Panc1 (cell line): ENCODE measurements at regions not wholly inside any gene's neighbourhood (a gene's known extent, or its start where the extent isn't known, plus 50 kb on each side); places are given as distances from the start of the nearest gene placed in this dataset.

ENCODE experiments used
- ATAC-seq: fragments of 200-7000 bp; cut with Tn5 transposase; 2 replicates; pipeline ENCODE4 v1.9.1; 2020; ENCODE audit warnings: mild to moderate bottlenecking, moderate library complexity
- BruUV-seq: library from RNA; stranded (reverse); fragments of 400-500 nt; replicated peaks from 2 replicates; lab custom pipeline; 2021; lab: Mats Ljungman, UMichigan
- CTCF ChIA-PET: fragments of 300-600 bp; sonication (Branson Sonifier 250); formaldehyde crosslinking; loops from one replicate; lab custom pipeline; 2022; ENCODE audit warnings: antibody characterized with exemption; lab: Charles Lee
- POLR2A ChIA-PET: fragments of 300-600 bp; sonication (Branson Sonifier 250); formaldehyde crosslinking; loops from one replicate; lab custom pipeline; 2022; ENCODE audit warnings: antibody characterized with exemption; lab: Charles Lee
- DNase-seq: peaks from one replicate; pipeline ENCODE4 v3.0.0-alpha.2; 2010; ENCODE audit warnings: low read depth, low spot score
- H3K27ac ChIP-seq: 2 replicates; pipeline ENCODE4 v1.5.1; 2011; ENCODE audit warnings: mild to moderate bottlenecking, low read length, inconsistent platforms
- H3K27me3 ChIP-seq: fragments of 200-500 bp; sonication (Bioruptor generic); 2 replicates; pipeline ENCODE4 v1.6.0; 2014; ENCODE audit warnings: low read length, inconsistent platforms; ENCODE audit not compliant: control insufficient read depth, insufficient read depth
- H3K36me3 ChIP-seq: fragments of 200-500 bp; sonication (Bioruptor generic); 2 replicates; pipeline ENCODE4 v1.5.1; 2014; ENCODE audit warnings: inconsistent platforms, mild to moderate bottlenecking, low read length, moderate library complexity; ENCODE audit not compliant: control insufficient read depth, insufficient read depth
- H3K4me1 ChIP-seq: 2 replicates; pipeline ENCODE4 v1.5.1; 2011; ENCODE audit warnings: inconsistent platforms, mild to moderate bottlenecking, low read length, moderate library complexity; ENCODE audit not compliant: control insufficient read depth, insufficient read depth
- H3K4me3 ChIP-seq, 2 experiments: 2 replicates each; pipeline ENCODE4 v1.5.1; 2011 to 2012; ENCODE audit warnings: low read depth in 2 of 2, low read length in 2 of 2, mild to moderate bottlenecking in 2 of 2, inconsistent platforms in 1 of 2, moderate library complexity in 1 of 2
- H3K9me3 ChIP-seq: fragments of 200-500 bp; sonication (Bioruptor generic); 2 replicates; pipeline ENCODE4 v1.5.1; 2014; ENCODE audit warnings: low read depth, mild to moderate bottlenecking, inconsistent platforms, low read length, moderate library complexity; ENCODE audit not compliant: control insufficient read depth, insufficient read depth
- POLR2AphosphoS5 ChIP-seq: IDR thresholded peaks from 2 replicates; pipeline ENCODE4 v1.6.1; 2012; ENCODE audit warnings: mild to moderate bottlenecking, low read depth, low read length, moderate library complexity
- REST ChIP-seq, 2 experiments: IDR thresholded peaks; 2 replicates each; pipeline ENCODE4 v1.6.1; 2011 to 2012; ENCODE audit warnings: low read depth in 2 of 2, control low read depth in 1 of 2, low read length in 1 of 2, mild to moderate bottlenecking in 1 of 2, moderate library complexity in 1 of 2; ENCODE audit not compliant: insufficient read depth in 1 of 2
- SIN3A ChIP-seq: IDR thresholded peaks from 2 replicates; pipeline ENCODE4 v1.6.1; 2012; ENCODE audit warnings: low read depth, mild to moderate bottlenecking, low read length, moderate library complexity, borderline replicate concordance; ENCODE audit not compliant: insufficient read depth
- TCF7L2 ChIP-seq: IDR thresholded peaks from 2 replicates; pipeline ENCODE4 v1.6.1; 2011; ENCODE audit warnings: mild to moderate bottlenecking, low read depth, low read length, inconsistent platforms
- in situ Hi-C: cut with HindIII; loops from 2 replicates; pipeline ENCODE4 v1.10.0; 2016; ENCODE audit warnings: low sequenced_read_pairs, low pct_unique_long_range_greater_than_20kb
- intact Hi-C: fragments of 100-400 bp; cut with micrococcal nuclease; formaldehyde crosslinking; loops from one replicate; pipeline ENCODE4 v1.10.0; 2022; ENCODE audit not compliant: unreplicated experiment
- TF ChIP-seq, protein P1 (sequence below): fragments of 450-650 bp; IDR thresholded peaks from 2 replicates; pipeline ENCODE4 v1.5.1; 2017; ENCODE audit warnings: mild to moderate bottlenecking

DNA sequence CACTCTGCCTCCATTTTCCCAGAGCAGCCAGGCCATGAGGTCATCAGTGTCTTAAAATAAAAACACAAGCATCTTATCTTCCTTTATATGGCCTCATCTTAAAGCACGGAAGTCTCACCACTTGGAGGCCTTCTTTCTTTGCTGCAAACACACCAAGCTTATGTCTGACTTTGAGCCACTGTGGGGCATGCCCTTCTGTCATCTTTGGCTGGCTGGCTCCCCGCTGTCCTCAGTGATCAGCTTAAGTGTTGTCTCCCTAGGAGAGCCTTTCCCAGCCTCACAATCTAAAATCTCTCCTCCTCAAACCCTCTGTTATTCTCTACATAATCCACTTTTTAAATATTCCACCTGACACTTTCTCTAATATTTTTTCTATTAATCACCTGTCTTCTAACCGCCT is 191.6 kb upstream of the TTC29 start:
- Histone ChIP-seq H3K27me3 (no peaks in the 10 kb centered on the region), H3K9me3 (no peaks in the 10 kb centered on the region), H3K4me1 (no peaks in the 10 kb centered on the region), H3K27ac (no peak overlapping the region), H3K36me3 (no peaks in the 10 kb centered on the region), H3K4me3 (no peak overlapping the region)
- DNase-seq (no peak), ATAC-seq (no peak)
- TF ChIP-seq POLR2AphosphoS5 (no peak), REST (IDR thresholded peaks at IDR 0.05; ENCODE audit: insufficient read depth in 1 of 2, low read depth in 2 of 2, low read length in 1 of 2) (no peak), SIN3A (no peak), TCF7L2 (no peak)
- TF ChIP-seq, protein P1, sequence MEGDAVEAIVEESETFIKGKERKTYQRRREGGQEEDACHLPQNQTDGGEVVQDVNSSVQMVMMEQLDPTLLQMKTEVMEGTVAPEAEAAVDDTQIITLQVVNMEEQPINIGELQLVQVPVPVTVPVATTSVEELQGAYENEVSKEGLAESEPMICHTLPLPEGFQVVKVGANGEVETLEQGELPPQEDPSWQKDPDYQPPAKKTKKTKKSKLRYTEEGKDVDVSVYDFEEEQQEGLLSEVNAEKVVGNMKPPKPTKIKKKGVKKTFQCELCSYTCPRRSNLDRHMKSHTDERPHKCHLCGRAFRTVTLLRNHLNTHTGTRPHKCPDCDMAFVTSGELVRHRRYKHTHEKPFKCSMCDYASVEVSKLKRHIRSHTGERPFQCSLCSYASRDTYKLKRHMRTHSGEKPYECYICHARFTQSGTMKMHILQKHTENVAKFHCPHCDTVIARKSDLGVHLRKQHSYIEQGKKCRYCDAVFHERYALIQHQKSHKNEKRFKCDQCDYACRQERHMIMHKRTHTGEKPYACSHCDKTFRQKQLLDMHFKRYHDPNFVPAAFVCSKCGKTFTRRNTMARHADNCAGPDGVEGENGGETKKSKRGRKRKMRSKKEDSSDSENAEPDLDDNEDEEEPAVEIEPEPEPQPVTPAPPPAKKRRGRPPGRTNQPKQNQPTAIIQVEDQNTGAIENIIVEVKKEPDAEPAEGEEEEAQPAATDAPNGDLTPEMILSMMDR, result no peak
- ChIA-PET POLR2A (no interaction called here), CTCF (no interaction called here)
- intact Hi-C loops, result no loop called here
- in situ Hi-C loops, result no loop called here
- no TSS peak for BruUV-seq

DNA sequence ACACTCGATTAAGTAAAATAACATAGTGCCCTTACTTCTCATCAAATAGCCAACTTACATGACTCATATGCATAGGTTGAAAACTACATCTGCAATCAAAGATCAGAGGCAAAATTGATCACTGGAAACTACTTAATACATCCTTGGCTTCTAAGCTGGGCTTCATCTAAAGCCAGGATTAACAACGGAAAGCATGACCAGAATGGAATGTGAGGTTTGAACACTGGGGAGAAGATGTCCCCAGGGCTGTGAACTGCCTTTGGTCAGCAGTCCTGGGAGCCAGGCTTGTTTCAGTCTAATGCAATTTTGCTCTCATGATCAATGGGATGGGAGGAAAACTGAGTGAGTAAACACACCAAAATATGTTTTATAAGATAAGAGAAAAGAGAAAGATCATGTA is 192.5 kb upstream of the TTC29 start:
- ATAC-seq (no peak), DNase-seq (no peak)
- no TSS peak for BruUV-seq
- in situ Hi-C loops (no loop called here), intact Hi-C loops (no loop called here)
- Histone ChIP-seq H3K4me3 (no peak overlapping the region), H3K4me1 (no peaks in the 10 kb centered on the region), H3K9me3 (no peaks in the 10 kb centered on the region), H3K27ac (no peak overlapping the region), H3K36me3 (no peaks in the 10 kb centered on the region), H3K27me3 (no peaks in the 10 kb centered on the region)
- no peak for TF ChIP-seq REST (IDR thresholded peaks at IDR 0.05; ENCODE audit: insufficient read depth in 1 of 2, low read depth in 2 of 2, low read length in 1 of 2)
- no peak for TF ChIP-seq TCF7L2
- no peak for TF ChIP-seq POLR2AphosphoS5
- TF ChIP-seq, protein P1, result no peak
- TF ChIP-seq SIN3A, result no peak
- ChIA-PET POLR2A (no interaction called here), CTCF (no interaction called here)
